Activated CD8-positive, alpha-beta memory T cell treated with anti-CD3 and anti-CD28 coated beads for 1 hour (primary cell): ENCODE measurements at regions not wholly inside any gene's neighbourhood (a gene's known extent, or its start where the extent isn't known, plus 50 kb on each side); places are given as distances from the start of the nearest gene placed in this dataset.

Experiments
- DNase-seq, 2 donors: peaks; one replicate each; pipeline ENCODE4 v3.0.0-alpha.2; 2020; ENCODE audit warnings: low read depth in 1 of 2; ENCODE audit errors: extremely low read depth in 1 of 2

GRCh38 chr4:114509340-114509739 lies 89.3 kb upstream of the UGT8 start:
- no peak for DNase-seq

DNA sequence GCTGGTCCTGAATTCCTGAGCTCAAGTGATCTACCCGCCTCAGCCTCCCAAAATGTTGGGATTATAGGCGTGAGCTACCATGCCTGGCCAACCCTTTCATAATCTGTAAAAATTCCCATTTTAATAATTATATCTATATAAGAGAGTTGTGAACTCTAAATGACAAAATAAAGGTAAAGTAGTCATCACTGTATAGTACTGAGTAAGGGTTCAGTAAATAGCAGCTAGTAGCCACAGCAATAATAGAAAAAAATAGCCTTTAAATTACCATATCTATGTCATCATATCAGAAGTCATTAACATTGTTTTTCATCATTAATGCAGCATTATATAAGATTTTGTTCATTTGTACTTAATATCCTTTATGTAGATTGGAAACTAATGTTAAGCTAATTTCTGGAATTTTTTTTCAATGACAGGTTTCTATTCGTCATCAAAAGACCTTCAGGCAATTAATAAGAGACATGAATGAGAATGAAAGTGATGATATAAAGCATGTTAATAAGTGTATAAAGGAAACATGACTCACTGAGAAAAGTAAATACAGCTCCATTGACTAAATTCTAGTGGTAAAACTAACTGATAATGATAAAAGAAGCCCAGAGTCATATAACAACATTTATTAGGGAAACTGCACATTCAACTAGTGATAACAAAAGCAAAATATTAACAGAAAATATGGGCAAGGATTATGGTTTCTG lies 85.9 kb upstream of the UGT8 start:
- DNase-seq = no peak

DNA sequence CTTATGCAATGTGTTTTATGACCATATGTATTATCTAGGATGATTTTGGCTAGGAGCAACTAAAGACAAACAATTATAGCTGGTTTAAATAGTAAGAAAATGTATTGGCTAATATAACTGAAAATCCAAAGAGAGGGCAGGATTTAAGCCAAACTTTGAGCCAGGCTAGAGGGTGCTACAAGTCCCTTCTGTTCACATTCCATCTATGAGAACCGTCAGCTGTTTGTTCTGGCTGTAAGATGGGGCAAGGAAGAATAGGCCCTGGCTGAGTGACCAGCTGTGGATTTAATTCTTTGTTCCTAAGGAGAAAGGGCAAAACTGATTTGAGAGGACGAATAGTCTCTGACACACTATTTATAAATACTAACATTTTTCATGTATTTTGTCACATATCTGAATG lies 79.2 kb upstream of the UGT8 start:
- no peak for DNase-seq

DNA sequence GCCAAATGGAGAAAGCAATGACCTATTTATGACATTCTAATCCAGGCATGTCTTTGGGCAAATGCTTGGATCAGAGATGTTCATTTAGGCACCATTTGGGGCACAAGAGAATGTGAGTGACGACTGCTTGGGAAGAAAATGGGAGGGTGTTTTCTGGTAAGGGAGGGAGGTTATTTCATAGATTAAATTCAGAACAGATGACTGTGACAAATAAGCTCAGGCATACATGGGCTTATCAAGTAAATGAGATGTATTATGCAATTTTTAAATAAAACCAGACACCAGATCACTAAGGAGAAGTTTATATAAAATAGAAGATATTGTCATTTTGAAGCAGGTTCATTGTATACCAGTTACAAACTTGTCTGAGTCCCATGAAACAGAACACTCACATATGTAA lies 71.4 kb upstream of the UGT8 start:
- DNase-seq = no peak

DNA sequence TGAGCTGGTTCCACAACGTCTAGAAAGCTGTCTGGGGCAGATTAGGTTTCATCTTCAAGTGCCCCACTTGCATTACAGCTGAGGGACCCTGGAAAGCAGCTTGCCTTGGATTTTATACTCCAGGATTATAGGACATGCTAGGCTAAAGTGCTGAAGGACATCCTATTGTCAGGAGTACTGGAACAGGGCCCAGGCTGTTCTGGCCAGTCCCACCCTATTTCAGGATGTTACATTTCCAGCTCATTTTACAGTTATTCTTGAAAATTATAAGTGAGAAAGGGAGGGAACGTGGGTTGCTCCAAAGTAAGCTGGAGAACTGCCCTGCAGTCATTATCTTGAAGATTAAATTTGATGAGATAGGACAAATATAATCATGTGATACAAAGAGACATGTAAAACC lies 71.0 kb upstream of the UGT8 start:
- DNase-seq = no peak

GRCh38 chr4:114535725-114536124 lies 62.9 kb upstream of the UGT8 start:
- no peak for DNase-seq

GRCh38 chr4:114537352-114537751 lies 61.3 kb upstream of the UGT8 start:
- DNase-seq = no peak

DNA sequence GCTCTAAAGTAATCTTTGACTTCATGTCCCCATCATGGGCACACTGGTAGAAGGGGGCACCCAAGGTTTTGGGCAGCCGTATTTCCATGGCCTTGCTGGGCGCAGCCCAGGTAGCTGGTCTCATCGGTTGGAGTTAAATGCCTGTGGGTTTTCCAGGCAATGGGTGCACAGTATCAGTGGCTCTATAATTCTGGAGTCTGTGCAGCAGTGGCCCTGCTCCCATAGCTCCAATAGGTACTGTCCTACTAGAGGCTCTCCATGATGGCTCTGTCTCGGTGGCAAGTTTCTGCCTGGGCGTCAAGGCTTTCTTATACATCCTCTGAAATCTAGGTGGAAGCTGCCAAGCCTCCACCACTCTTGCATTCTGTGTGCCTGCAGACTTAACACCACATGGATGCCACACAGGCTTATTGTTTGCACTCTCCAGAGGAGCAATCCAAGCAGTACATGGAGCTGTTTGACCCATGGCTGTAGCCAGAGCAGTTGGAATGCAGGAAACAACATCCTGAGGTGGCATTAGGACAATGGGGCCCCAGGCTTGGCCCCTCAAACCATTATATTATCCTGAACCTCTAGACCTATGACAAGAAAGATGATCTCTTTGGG lies 60.5 kb upstream of the UGT8 start:
- no peak for DNase-seq

- no peak for DNase-seq
These were observed 58.6 kb upstream of the UGT8 start for GRCh38 chr4:114539985-114540384.

- no peak for DNase-seq
These were observed 51.1 kb upstream of the UGT8 start for GRCh38 chr4:114547340-114548134.
